ENCODE measurements at regions not wholly inside any gene's neighbourhood (a gene's known extent, or its start where the extent isn't known, plus 50 kb on each side); places are given as distances from the start of the nearest gene placed in this dataset.

- WGBS (ENCODE audit: insufficient coverage, low coverage, low lambda C conversion rate, missing lambda C conversion rate) = 37% methylated on average over 3 of the region's 7 CpGs
- DNase-seq = no peak
- no peaks in the 10 kb centered on the region for H3K27me3 ChIP-seq
- no peaks in the 10 kb centered on the region for H3K4me1 ChIP-seq
- no peaks in the 10 kb centered on the region for H3K9me3 ChIP-seq
- H3K27ac ChIP-seq = no peak overlapping the region
- no peak for ATAC-seq
- no peak for TF ChIP-seq POLR2A (IDR thresholded peaks at IDR 0.05)
- TF ChIP-seq CTCF (IDR thresholded peaks at IDR 0.05) = no peak
- intact Hi-C loops (cut with DNase I) = no loop called here
- no peak overlapping the region for H3K4me3 ChIP-seq
- no peaks in the 10 kb centered on the region for H3K36me3 ChIP-seq
Measured at GRCh38 chr16:86096850-86097249, 197.9 kb downstream of the IRF8 start.

GRCh38 chr16:86099326-86099725 lies 200.4 kb downstream of the IRF8 start:
- H3K4me3 ChIP-seq = no peak overlapping the region
- no peak for ATAC-seq
- H3K4me1 ChIP-seq = no peaks in the 10 kb centered on the region
- H3K36me3 ChIP-seq = no peaks in the 10 kb centered on the region
- no peaks in the 10 kb centered on the region for H3K27me3 ChIP-seq
- TF ChIP-seq CTCF (IDR thresholded peaks at IDR 0.05) (no peak), POLR2A (IDR thresholded peaks at IDR 0.05) (no peak)
- intact Hi-C loops (cut with DNase I) = no loop called here
- WGBS (ENCODE audit: insufficient coverage, low coverage, low lambda C conversion rate, missing lambda C conversion rate) = 75% methylated on average over 5 of the region's 10 CpGs
- H3K27ac ChIP-seq = no peak overlapping the region
- peak in 1 of 3 donors; percentile 14 for DNase-seq
- H3K9me3 ChIP-seq = no peaks in the 10 kb centered on the region

- ATAC-seq = no peak
- DNase-seq = peak in 1 of 3 donors; percentile 19
- Histone ChIP-seq H3K27ac (no peak overlapping the region), H3K4me1 (no peaks in the 10 kb centered on the region), H3K9me3 (no peaks in the 10 kb centered on the region), H3K27me3 (no peaks in the 10 kb centered on the region), H3K4me3 (no peak overlapping the region), H3K36me3 (no peaks in the 10 kb centered on the region)
- TF ChIP-seq CTCF (IDR thresholded peaks at IDR 0.05) = no peak
- TF ChIP-seq POLR2A (IDR thresholded peaks at IDR 0.05) = no peak
- intact Hi-C loops (cut with DNase I) = no loop called here
- WGBS (ENCODE audit: insufficient coverage, low coverage, low lambda C conversion rate, missing lambda C conversion rate) = 29% methylated on average over 7 of the region's 11 CpGs
Measured at GRCh38 chr16:86100205-86101136, 201.5 kb downstream of the IRF8 start.

- H3K27ac ChIP-seq = no peak overlapping the region
- no peaks in the 10 kb centered on the region for H3K36me3 ChIP-seq
- DNase-seq (peak in 1 of 3 donors; percentile 31), ATAC-seq (no peak)
- WGBS (ENCODE audit: insufficient coverage, low coverage, low lambda C conversion rate, missing lambda C conversion rate) = 67% methylated on average over 11 of the region's 20 CpGs
- no peaks in the 10 kb centered on the region for H3K4me1 ChIP-seq
- H3K27me3 ChIP-seq = no peaks in the 10 kb centered on the region
- H3K9me3 ChIP-seq = no peaks in the 10 kb centered on the region
- no peak overlapping the region for H3K4me3 ChIP-seq
- TF ChIP-seq CTCF (IDR thresholded peaks at IDR 0.05) (no peak), POLR2A (IDR thresholded peaks at IDR 0.05) (no peak)
- intact Hi-C loops (cut with DNase I) = no loop called here
Measured at GRCh38 chr16:86101137-86101896, 202.4 kb downstream of the IRF8 start.
